PFSK-1 (cell line): ENCODE measurements at regions not wholly inside any gene's neighbourhood (a gene's known extent, or its start where the extent isn't known, plus 50 kb on each side); places are given as distances from the start of the nearest gene placed in this dataset.

Experiments used
- SIN3A ChIP-seq: IDR thresholded peaks from 2 replicates; pipeline ENCODE4 v1.6.1; 2012; ENCODE audit warnings: mild to moderate bottlenecking, low read length, moderate library complexity, borderline replicate concordance; ENCODE audit not compliant: insufficient read depth
- TAF1 ChIP-seq: IDR thresholded peaks from 2 replicates; pipeline ENCODE4 v1.6.1; 2012; ENCODE audit warnings: low read length, control low read depth, borderline replicate concordance; ENCODE audit not compliant: insufficient read depth
- TF ChIP-seq, protein P1 (sequence below), 2 experiments: IDR thresholded peaks; 2 replicates each; pipeline versions ENCODE4 v1.6.1 to v1.8.0; 2011 to 2012; ENCODE audit warnings: low read depth in 2 of 2, low read length in 2 of 2, control low read depth in 1 of 2, inconsistent platforms in 1 of 2, mild to moderate bottlenecking in 1 of 2, moderate library complexity in 1 of 2; ENCODE audit not compliant: insufficient read depth in 1 of 2

- TF ChIP-seq, protein P1, sequence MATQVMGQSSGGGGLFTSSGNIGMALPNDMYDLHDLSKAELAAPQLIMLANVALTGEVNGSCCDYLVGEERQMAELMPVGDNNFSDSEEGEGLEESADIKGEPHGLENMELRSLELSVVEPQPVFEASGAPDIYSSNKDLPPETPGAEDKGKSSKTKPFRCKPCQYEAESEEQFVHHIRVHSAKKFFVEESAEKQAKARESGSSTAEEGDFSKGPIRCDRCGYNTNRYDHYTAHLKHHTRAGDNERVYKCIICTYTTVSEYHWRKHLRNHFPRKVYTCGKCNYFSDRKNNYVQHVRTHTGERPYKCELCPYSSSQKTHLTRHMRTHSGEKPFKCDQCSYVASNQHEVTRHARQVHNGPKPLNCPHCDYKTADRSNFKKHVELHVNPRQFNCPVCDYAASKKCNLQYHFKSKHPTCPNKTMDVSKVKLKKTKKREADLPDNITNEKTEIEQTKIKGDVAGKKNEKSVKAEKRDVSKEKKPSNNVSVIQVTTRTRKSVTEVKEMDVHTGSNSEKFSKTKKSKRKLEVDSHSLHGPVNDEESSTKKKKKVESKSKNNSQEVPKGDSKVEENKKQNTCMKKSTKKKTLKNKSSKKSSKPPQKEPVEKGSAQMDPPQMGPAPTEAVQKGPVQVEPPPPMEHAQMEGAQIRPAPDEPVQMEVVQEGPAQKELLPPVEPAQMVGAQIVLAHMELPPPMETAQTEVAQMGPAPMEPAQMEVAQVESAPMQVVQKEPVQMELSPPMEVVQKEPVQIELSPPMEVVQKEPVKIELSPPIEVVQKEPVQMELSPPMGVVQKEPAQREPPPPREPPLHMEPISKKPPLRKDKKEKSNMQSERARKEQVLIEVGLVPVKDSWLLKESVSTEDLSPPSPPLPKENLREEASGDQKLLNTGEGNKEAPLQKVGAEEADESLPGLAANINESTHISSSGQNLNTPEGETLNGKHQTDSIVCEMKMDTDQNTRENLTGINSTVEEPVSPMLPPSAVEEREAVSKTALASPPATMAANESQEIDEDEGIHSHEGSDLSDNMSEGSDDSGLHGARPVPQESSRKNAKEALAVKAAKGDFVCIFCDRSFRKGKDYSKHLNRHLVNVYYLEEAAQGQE (IDR thresholded peaks at IDR 0.05; ENCODE audit: insufficient read depth in 1 of 2, low read depth in 2 of 2, low read length in 2 of 2) = no peak
- no peak for TF ChIP-seq TAF1
- TF ChIP-seq SIN3A = no peak
These were observed 88.9 kb upstream of the THBS1 start for GRCh38 chr15:39491886-39492490.
